ENCODE measurements at regions not wholly inside any gene's neighbourhood (a gene's known extent, or its start where the extent isn't known, plus 50 kb on each side); places are given as distances from the start of the nearest gene placed in this dataset.

- DNase-seq (ENCODE audit: low read depth in 3 of 3, low spot score in 1 of 3): no peak
Observed at GRCh38 chr6:26305641-26305969, 59.4 kb upstream of the BTN3A2 start.

GRCh38 chr6:26306232-26306631, 58.8 kb upstream of the BTN3A2 start:
- DNase-seq (ENCODE audit: low read depth in 3 of 3, low spot score in 1 of 3): no peak

GRCh38 chr6:26307850-26308249, 57.1 kb upstream of the BTN3A2 start:
- DNase-seq (ENCODE audit: low read depth in 3 of 3, low spot score in 1 of 3): no peak

- DNase-seq (ENCODE audit: low read depth in 3 of 3, low spot score in 1 of 3): no peak
Observed at GRCh38 chr6:26309731-26310142, 55.3 kb upstream of the BTN3A2 start.

- no peak for DNase-seq (ENCODE audit: low read depth in 3 of 3, low spot score in 1 of 3)
Observed at GRCh38 chr6:26311012-26311384, 54.0 kb upstream of the BTN3A2 start.

- peak in 1 of 3 donors; percentile 34 for DNase-seq (ENCODE audit: low read depth in 3 of 3, low spot score in 1 of 3)
Observed at GRCh38 chr6:26311385-26312095, 53.5 kb upstream of the BTN3A2 start.

GRCh38 chr6:26312096-26312463, 52.9 kb upstream of the BTN3A2 start:
- no peak for DNase-seq (ENCODE audit: low read depth in 3 of 3, low spot score in 1 of 3)

- peak; percentile 60 to 82 (median 72) for DNase-seq (ENCODE audit: low read depth in 3 of 3, low spot score in 1 of 3)
Observed at GRCh38 chr6:26312501-26313397, 52.2 kb upstream of the BTN3A2 start.

Measured in stimulated activated CD4-positive, alpha-beta T cell treated with anti-CD3 and anti-CD28 coated beads, TNF-alpha, amount 100 ng/mL, for 1 hour (primary cell).